Karpas-422 (cell line): ENCODE measurements at regions not wholly inside any gene's neighbourhood (a gene's known extent, or its start where the extent isn't known, plus 50 kb on each side); places are given as distances from the start of the nearest gene placed in this dataset.

Source experiments
- DNase-seq: peaks from one replicate; pipeline ENCODE4 v3.0.0-alpha.2; 2015
- H2AFZ ChIP-seq: fragments of 200-600 bp; sonication (generic); 2 replicates; pipeline ENCODE4 v1.6.1; 2014; ENCODE audit warnings: antibody characterized with exemption, low read length, mixed read lengths
- H3K27ac ChIP-seq: fragments of 200-600 bp; sonication (generic); 2 replicates; pipeline ENCODE4 v1.5.1; 2014; ENCODE audit warnings: mild to moderate bottlenecking, low read length, moderate library complexity
- H3K27me3 ChIP-seq: fragments of 200-600 bp; sonication (generic); 2 replicates; pipeline ENCODE4 v1.6.1; 2014; ENCODE audit warnings: low read length, mixed read lengths
- H3K36me3 ChIP-seq: fragments of 200-600 bp; sonication (generic); 2 replicates; pipeline ENCODE4 v1.6.1; 2014; ENCODE audit warnings: low read length, mixed read lengths; ENCODE audit not compliant: insufficient read depth
- H3K4me1 ChIP-seq: fragments of 200-600 bp; sonication (generic); 2 replicates; pipeline ENCODE4 v1.6.1; 2014; ENCODE audit warnings: mild to moderate bottlenecking, low read length, mixed read lengths
- H3K4me2 ChIP-seq: fragments of 200-600 bp; sonication (generic); 2 replicates; pipeline ENCODE4 v1.6.1; 2014; ENCODE audit warnings: low read length, low read depth, mild to moderate bottlenecking; ENCODE audit not compliant: poor library complexity, severe bottlenecking
- H3K4me3 ChIP-seq: fragments of 200-600 bp; sonication (generic); 2 replicates; pipeline ENCODE4 v1.5.1; 2014; ENCODE audit warnings: mild to moderate bottlenecking, antibody characterized with exemption, low read length, mixed read lengths
- H3K79me2 ChIP-seq: fragments of 200-600 bp; sonication (generic); 2 replicates; pipeline ENCODE4 v1.6.1; 2014; ENCODE audit warnings: mild to moderate bottlenecking, low read length, mixed read lengths
- H3K9ac ChIP-seq: fragments of 200-600 bp; sonication (generic); 2 replicates; pipeline ENCODE4 v1.6.0; 2014; ENCODE audit warnings: low read length
- H3K9me2 ChIP-seq: fragments of 200-600 bp; sonication (generic), shearing (Covaris generic); replicated peaks from 2 replicates; pipeline ENCODE4 v1.6.0; 2014; ENCODE audit warnings: mild to moderate bottlenecking, low read length, moderate library complexity; ENCODE audit not compliant: insufficient read depth
- H3K9me3 ChIP-seq: fragments of 300-700, 200-600 bp; sonication (generic); 2 replicates; pipeline ENCODE4 v1.6.1; 2014; ENCODE audit warnings: low read length, mixed read lengths
- H4K20me1 ChIP-seq: fragments of 200-600 bp; sonication (generic); 2 replicates; pipeline ENCODE4 v1.6.1; 2014; ENCODE audit warnings: mild to moderate bottlenecking, antibody characterized with exemption, low read length, low read depth; ENCODE audit not compliant: insufficient read depth

DNA sequence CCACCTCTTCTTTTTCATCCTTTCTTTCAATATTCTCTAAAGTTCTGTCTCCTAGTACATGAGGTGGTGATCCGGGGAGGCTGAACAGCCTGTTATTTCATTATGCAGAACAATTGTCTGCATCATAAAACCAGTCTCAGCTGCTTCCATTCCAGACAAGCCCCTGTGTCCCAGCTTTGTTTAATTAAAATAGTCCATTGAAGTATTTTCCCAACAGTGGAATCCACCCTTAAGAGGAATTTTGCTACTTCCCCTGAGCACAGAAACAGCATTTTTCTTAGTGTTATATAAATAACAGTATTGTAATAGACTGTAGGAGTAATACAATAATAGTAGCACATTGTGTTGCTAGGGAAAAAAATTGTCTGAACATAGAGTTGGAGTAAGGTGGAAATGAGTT, 395.4 kb upstream of the TCF4 start:
- Histone ChIP-seq H3K79me2 (no peaks in the 10 kb centered on the region), H3K36me3 (no peaks in the 10 kb centered on the region), H3K9ac (no peak overlapping the region), H3K27me3 (no peaks in the 10 kb centered on the region), H3K27ac (no peak overlapping the region), H3K4me1 (no peaks in the 10 kb centered on the region; the same call in 1 of the 2 replicates), H3K4me2 (no peak overlapping the region), H2AFZ (no peak overlapping the region), H3K4me3 (no peak overlapping the region), H4K20me1 (no peaks in the 10 kb centered on the region), H3K9me2 (no peaks in the 10 kb centered on the region), H3K9me3 (no peaks in the 10 kb centered on the region)
- no peak for DNase-seq

DNA sequence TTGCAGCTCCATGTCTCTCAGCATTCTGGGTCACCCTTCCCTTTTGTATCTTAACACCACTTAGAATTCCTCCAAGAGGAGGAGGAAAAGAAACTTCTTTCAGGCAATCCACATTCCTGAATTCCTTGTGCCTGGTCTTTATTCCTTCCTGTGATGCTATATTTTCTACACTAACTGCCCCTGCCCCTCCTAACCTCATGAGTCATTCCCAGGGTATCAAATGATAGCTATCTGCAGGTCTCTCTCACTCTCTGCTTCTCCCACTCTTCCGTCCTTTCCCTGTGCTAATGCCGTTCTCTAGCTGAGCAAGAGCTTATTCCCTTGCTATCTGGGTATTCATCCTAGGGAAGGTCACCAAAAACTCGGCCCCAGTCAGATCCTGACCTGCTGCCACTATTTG, 395.0 kb upstream of the TCF4 start:
- Histone ChIP-seq H3K4me1 (no peaks in the 10 kb centered on the region; the same call in 1 of the 2 replicates), H3K36me3 (no peaks in the 10 kb centered on the region), H3K9ac (no peak overlapping the region), H3K27me3 (no peaks in the 10 kb centered on the region), H3K79me2 (no peaks in the 10 kb centered on the region), H3K9me3 (no peaks in the 10 kb centered on the region), H3K9me2 (no peaks in the 10 kb centered on the region), H3K4me2 (no peak overlapping the region), H2AFZ (no peak overlapping the region), H4K20me1 (no peaks in the 10 kb centered on the region), H3K27ac (no peak overlapping the region), H3K4me3 (no peak overlapping the region)
- DNase-seq = no peak

DNA sequence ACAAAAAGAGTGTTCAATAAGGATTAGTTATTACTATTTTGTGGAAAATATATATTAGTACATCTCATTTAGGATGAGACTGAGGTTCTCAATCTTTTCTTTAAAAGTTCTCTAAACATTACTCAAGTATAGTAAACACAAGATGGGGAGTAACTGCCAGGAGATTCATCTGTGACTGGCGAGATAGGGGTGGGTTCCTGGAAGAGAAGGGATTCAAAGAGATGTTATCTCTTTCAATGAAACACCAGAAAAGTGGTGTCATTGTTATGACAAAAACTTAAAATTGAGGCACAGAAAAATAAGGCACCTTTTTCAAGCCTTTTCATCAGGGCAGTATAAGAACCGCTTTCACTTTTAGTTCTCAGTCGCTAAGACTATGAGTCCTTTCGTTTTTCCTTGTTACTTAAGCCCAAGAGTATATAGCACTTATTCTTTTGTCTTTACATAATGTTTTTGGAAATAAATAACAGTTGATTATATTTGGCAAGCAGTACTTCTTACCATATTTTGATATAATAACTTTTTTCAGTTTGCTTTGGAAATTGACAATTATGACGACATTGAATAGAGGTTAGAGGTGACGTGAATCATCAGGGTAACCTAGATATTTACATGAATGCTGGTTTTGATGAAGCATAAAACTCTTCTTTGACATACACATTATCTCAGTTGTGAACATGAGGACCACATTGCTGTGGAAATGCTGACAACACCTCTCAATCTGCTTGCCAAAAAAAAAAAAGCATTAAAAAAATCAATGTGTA, 393.9 kb upstream of the TCF4 start:
- H4K20me1 ChIP-seq = no peaks in the 10 kb centered on the region
- no peak overlapping the region for H2AFZ ChIP-seq
- peak overlapping the region; percentile 28; the same call in 1 of the 2 replicates for H3K4me3 ChIP-seq
- H3K4me1 ChIP-seq = no peaks in the 10 kb centered on the region; the same call in 1 of the 2 replicates
- no peak overlapping the region for H3K9ac ChIP-seq
- H3K9me3 ChIP-seq = no peaks in the 10 kb centered on the region
- H3K9me2 ChIP-seq = no peaks in the 10 kb centered on the region
- H3K4me2 ChIP-seq = peak overlapping the region; percentile 40
- H3K36me3 ChIP-seq = no peaks in the 10 kb centered on the region
- H3K79me2 ChIP-seq = no peaks in the 10 kb centered on the region
- H3K27me3 ChIP-seq = no peaks in the 10 kb centered on the region
- H3K27ac ChIP-seq = no peak overlapping the region
- no peak for DNase-seq

DNA sequence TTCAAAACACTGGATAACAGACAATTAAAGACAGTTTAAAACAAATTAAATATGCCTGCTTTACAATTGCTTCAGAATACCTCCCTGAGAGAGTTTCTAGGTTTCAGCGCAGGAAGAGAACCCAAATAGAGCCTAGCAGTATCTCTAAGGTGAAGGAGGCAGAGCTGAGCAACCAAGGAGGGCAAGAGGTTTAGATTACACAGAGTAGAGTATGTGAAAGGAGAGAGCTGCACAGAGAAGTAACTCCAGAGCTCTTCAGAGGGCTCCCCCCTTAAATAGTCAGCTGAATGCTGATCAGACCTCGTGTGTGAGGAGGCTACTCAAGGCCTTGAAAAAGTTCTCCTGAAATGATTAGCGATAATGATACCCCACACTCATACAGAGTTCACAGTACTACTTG, 386.5 kb upstream of the TCF4 start:
- H3K27me3 ChIP-seq = no peaks in the 10 kb centered on the region
- H3K9me3 ChIP-seq = no peaks in the 10 kb centered on the region
- no peaks in the 10 kb centered on the region for H3K79me2 ChIP-seq
- no peaks in the 10 kb centered on the region for H3K36me3 ChIP-seq
- no peak for DNase-seq
- no peak overlapping the region for H3K4me2 ChIP-seq
- no peaks in the 10 kb centered on the region for H4K20me1 ChIP-seq
- H3K9me2 ChIP-seq = no peaks in the 10 kb centered on the region
- H3K9ac ChIP-seq = no peak overlapping the region
- H3K27ac ChIP-seq = no peak overlapping the region
- no peak overlapping the region for H2AFZ ChIP-seq
- no peak overlapping the region for H3K4me3 ChIP-seq
- no peaks in the 10 kb centered on the region for H3K4me1 ChIP-seq

DNA sequence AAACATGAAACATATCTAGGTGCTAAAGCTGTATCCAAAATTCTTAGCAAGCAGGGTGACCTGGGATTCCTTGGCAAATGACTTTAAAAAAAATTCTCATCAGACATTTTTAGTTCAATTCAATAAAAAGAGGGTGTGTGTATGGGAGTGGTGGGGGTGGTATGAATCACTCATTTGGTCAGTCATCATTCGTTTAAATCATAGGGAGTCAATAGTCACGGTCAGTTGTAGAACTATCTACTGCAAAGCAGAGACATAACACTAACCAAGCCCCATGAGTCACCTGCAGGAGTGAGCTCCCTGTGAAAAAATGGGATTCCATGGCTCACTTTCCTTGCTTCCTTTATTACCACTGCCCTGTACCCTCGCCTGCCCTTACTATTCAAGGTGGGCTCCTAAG, 380.6 kb upstream of the TCF4 start:
- Histone ChIP-seq H3K4me3 (no peak overlapping the region), H3K4me1 (no peaks in the 10 kb centered on the region), H3K79me2 (no peaks in the 10 kb centered on the region), H3K9ac (no peak overlapping the region), H3K9me2 (no peaks in the 10 kb centered on the region), H3K27ac (no peak overlapping the region), H3K4me2 (no peak overlapping the region), H3K27me3 (no peaks in the 10 kb centered on the region), H3K9me3 (no peaks in the 10 kb centered on the region), H4K20me1 (no peaks in the 10 kb centered on the region), H3K36me3 (no peaks in the 10 kb centered on the region), H2AFZ (no peak overlapping the region)
- DNase-seq = no peak

DNA sequence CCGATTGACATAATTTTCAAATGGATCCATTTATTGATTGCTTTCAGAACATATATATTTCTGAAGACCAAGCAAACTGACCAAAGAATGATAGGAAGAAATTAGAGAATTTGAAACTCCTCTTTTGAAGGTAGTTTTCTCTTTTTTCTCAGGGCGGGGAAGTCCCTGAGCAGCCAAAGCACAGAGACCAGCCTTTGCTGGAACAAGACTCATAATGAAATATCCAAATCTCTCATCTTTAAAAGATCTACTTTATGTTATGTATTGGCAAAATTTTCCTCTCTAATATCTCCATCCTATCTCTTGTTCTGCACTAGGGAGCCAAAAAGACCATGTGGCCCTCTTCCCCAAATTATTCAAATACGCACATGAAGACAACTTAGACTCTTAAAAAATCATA, 379.0 kb upstream of the TCF4 start:
- no peaks in the 10 kb centered on the region for H3K27me3 ChIP-seq
- H2AFZ ChIP-seq = no peak overlapping the region
- H3K4me3 ChIP-seq = no peak overlapping the region
- H3K27ac ChIP-seq = no peak overlapping the region
- H3K4me1 ChIP-seq = no peaks in the 10 kb centered on the region
- no peaks in the 10 kb centered on the region for H3K9me2 ChIP-seq
- H3K79me2 ChIP-seq = no peaks in the 10 kb centered on the region
- no peak overlapping the region for H3K9ac ChIP-seq
- no peak overlapping the region for H3K4me2 ChIP-seq
- H4K20me1 ChIP-seq = no peaks in the 10 kb centered on the region
- H3K36me3 ChIP-seq = no peaks in the 10 kb centered on the region
- DNase-seq = no peak
- H3K9me3 ChIP-seq = no peaks in the 10 kb centered on the region

DNA sequence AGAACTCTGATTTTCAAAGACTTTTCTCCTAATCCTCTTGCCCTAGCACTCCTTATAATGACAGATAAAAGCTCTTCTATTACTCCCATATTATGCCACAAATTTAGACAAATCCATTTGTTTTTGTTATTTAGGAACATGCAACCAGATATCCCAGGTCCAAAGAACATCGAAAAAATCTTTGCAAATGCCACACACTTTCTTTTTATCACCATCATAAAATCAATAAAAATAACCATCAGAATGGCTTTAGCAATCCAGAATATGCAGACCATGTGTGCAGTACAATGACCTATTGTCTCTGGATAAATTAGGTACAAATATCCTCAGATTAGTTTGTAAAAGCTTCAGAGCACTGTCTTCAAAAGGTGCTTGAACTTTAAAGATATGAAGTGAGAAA, 376.2 kb upstream of the TCF4 start:
- Histone ChIP-seq H3K4me3 (no peak overlapping the region), H3K9me2 (no peaks in the 10 kb centered on the region), H3K79me2 (no peaks in the 10 kb centered on the region), H3K36me3 (no peaks in the 10 kb centered on the region), H3K9ac (no peak overlapping the region), H3K27me3 (no peaks in the 10 kb centered on the region), H4K20me1 (no peaks in the 10 kb centered on the region), H3K27ac (no peak overlapping the region), H3K9me3 (no peaks in the 10 kb centered on the region), H3K4me2 (no peak overlapping the region), H3K4me1 (no peaks in the 10 kb centered on the region), H2AFZ (no peak overlapping the region)
- no peak for DNase-seq

DNA sequence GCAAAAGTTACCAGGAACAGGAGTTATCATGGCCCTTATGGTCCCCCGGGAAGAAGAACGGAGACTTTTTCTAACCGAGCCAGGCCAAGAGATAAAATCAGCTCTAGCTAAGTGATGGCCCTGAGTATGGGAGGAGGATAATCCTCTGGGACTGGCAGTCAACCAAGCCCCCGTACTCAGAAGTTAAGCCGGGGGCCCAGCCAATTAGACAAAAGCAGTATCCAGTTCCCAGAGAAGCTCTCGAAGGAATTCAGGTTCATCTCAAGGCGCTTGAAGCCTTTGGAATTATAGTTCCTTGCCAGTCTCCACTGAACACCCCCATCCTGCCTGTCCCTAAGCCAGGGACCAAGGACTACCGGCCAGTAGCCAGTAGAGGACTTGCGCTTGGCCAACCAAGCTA, 365.3 kb upstream of the TCF4 start:
- H3K9me2 ChIP-seq = no peaks in the 10 kb centered on the region
- H3K9me3 ChIP-seq = no peaks in the 10 kb centered on the region
- no peaks in the 10 kb centered on the region for H3K36me3 ChIP-seq
- H4K20me1 ChIP-seq = no peaks in the 10 kb centered on the region
- H3K4me1 ChIP-seq = no peaks in the 10 kb centered on the region
- no peak overlapping the region for H3K4me3 ChIP-seq
- no peaks in the 10 kb centered on the region for H3K27me3 ChIP-seq
- no peak overlapping the region for H3K9ac ChIP-seq
- no peak overlapping the region for H3K4me2 ChIP-seq
- H2AFZ ChIP-seq = no peak overlapping the region
- DNase-seq = no peak
- H3K27ac ChIP-seq = no peak overlapping the region
- no peaks in the 10 kb centered on the region for H3K79me2 ChIP-seq
